SK-N-SH (cell line): ENCODE measurements at regions not wholly inside any gene's neighbourhood (a gene's known extent, or its start where the extent isn't known, plus 50 kb on each side); places are given as distances from the start of the nearest gene placed in this dataset.

Source experiments
- CTCF ChIA-PET: fragments of 300-600, 350-600 bp; formaldehyde crosslinking; extraction: SDS; loops from one replicate; lab custom pipeline; 2021; lab: Yijun Ruan, JAX
- POLR2A ChIA-PET: fragments of 350-600 bp; sonication (Branson Sonifier 250); formaldehyde crosslinking; extraction: SDS; loops from one replicate; lab custom pipeline; 2020; ENCODE audit warnings: antibody characterized with exemption, inconsistent platforms; lab: Yijun Ruan, JAX
- DNase-seq: peaks from one replicate; pipeline ENCODE4 v3.0.0; 2012
- H2AFZ ChIP-seq: fragments of 200-600 bp; sonication (generic); 2 replicates; pipeline ENCODE4 v1.8.1; 2016; ENCODE audit warnings: antibody characterized with exemption, mild to moderate bottlenecking, low read depth
- H3F3A ChIP-seq: fragments of 200-600 bp; sonication (generic); replicated peaks from 2 replicates; pipeline ENCODE3; 2016; ENCODE audit warnings: antibody characterized with exemption, mild to moderate bottlenecking; ENCODE audit not compliant: insufficient read depth
- H3K27ac ChIP-seq, 2 experiments: fragments of 200-500 bp in 1 of 2; fragments of 200-600 bp in 1 of 2; sonication (Bioruptor generic) in 1 of 2; sonication (generic), shearing (Covaris generic) in 1 of 2; 2 replicates each; pipeline versions ENCODE4 v1.5.1 to v1.6.1; 2014 to 2016; ENCODE audit warnings: low read depth in 2 of 2, inconsistent platforms in 1 of 2, low read length in 1 of 2, mild to moderate bottlenecking in 1 of 2, mixed read lengths in 1 of 2
- H3K27me3 ChIP-seq: fragments of 200-600 bp; sonication (generic), shearing (Covaris generic); 2 replicates; pipeline ENCODE4 v1.6.1; 2016; ENCODE audit warnings: mixed run types; ENCODE audit not compliant: insufficient read depth
- H3K36me3 ChIP-seq, 2 experiments: fragments of 200-500 bp in 1 of 2; fragments of 200-600 bp in 1 of 2; sonication (Bioruptor generic) in 1 of 2; sonication (generic) in 1 of 2; replicated peaks in 1 of 2; 2 replicates each; pipeline versions ENCODE3 to v1.5.1; 2014 to 2016; ENCODE audit warnings: low read length in 1 of 2, mild to moderate bottlenecking in 1 of 2; ENCODE audit not compliant: insufficient read depth in 2 of 2, control insufficient read depth in 1 of 2
- H3K4me1 ChIP-seq, 2 experiments: fragments of 200-500 bp in 1 of 2; fragments of 200-600 bp in 1 of 2; sonication (Bioruptor generic) in 1 of 2; sonication (generic), shearing (Covaris generic) in 1 of 2; 2 replicates each; pipeline versions ENCODE4 v1.5.1 to v1.6.1; 2014 to 2016; ENCODE audit warnings: low read depth in 1 of 2, low read length in 1 of 2, mixed run types in 1 of 2; ENCODE audit not compliant: insufficient read depth in 2 of 2, control insufficient read depth in 1 of 2
- H3K4me2 ChIP-seq: fragments of 200-600 bp; sonication (generic), shearing (Covaris generic); 2 replicates; pipeline ENCODE4 v1.6.1; 2017; ENCODE audit warnings: mixed run types
- H3K4me3 ChIP-seq, 2 experiments: fragments of 200-500 bp in 1 of 2; fragments of 200-600 bp in 1 of 2; sonication (Bioruptor generic) in 1 of 2; sonication (generic), shearing (Covaris generic) in 1 of 2; 2 replicates each; pipeline versions ENCODE4 v1.5.1 to v1.8.1; 2014 to 2016; ENCODE audit warnings: low read depth in 2 of 2, inconsistent platforms in 1 of 2, low read length in 1 of 2, mild to moderate bottlenecking in 1 of 2, mixed read lengths in 1 of 2, moderate library complexity in 1 of 2
- H3K79me2 ChIP-seq: fragments of 200-600 bp; sonication (generic); 2 replicates; pipeline ENCODE4 v1.8.1; 2017; ENCODE audit warnings: mild to moderate bottlenecking; ENCODE audit not compliant: insufficient read depth
- H3K9ac ChIP-seq: fragments of 200-600 bp; sonication (generic); 2 replicates; pipeline ENCODE4 v1.6.1; 2017; ENCODE audit warnings: mixed run types
- H3K9me2 ChIP-seq: fragments of 200-600 bp; sonication (generic); 2 replicates; pipeline ENCODE4 v1.6.1; 2017; ENCODE audit warnings: mixed run types
- H3K9me3 ChIP-seq: fragments of 200-600 bp; sonication (generic); 2 replicates; pipeline ENCODE4 v1.6.1; 2017; ENCODE audit warnings: mixed run types, mild to moderate bottlenecking, moderate library complexity
- H4K20me1 ChIP-seq: fragments of 200-600 bp; sonication (generic); 2 replicates; pipeline ENCODE4 v1.6.1; 2017; ENCODE audit warnings: mild to moderate bottlenecking, mixed run types; ENCODE audit not compliant: insufficient read depth
- ELF1 ChIP-seq: IDR thresholded peaks from 2 replicates; pipeline ENCODE4 v1.4.0; 2012
- JUND ChIP-seq: IDR thresholded peaks from 2 replicates; pipeline ENCODE4 v1.4.0; 2012
- MXI1 ChIP-seq: IDR thresholded peaks from 2 replicates; pipeline ENCODE4 v1.6.1; 2012; ENCODE audit warnings: mild to moderate bottlenecking, low read depth, low read length, improper control_type of control experiment
- POLR2AphosphoS5 ChIP-seq: IDR thresholded peaks from 2 replicates; pipeline ENCODE4 v1.6.1; 2012; ENCODE audit warnings: low read depth, low read length
- RAD21 ChIP-seq: IDR thresholded peaks from 2 replicates; pipeline ENCODE4 v1.6.1; 2012; ENCODE audit warnings: mild to moderate bottlenecking, low read length
- REST ChIP-seq: IDR thresholded peaks from 2 replicates; pipeline ENCODE4 v1.6.1; 2012; ENCODE audit warnings: mild to moderate bottlenecking, low read depth, low read length, moderate library complexity
- RXRA ChIP-seq: IDR thresholded peaks from 2 replicates; pipeline ENCODE4 v1.4.0; 2012; ENCODE audit warnings: low read depth, mild to moderate bottlenecking, borderline replicate concordance
- SMC3 ChIP-seq: IDR thresholded peaks from 2 replicates; pipeline ENCODE4 v1.6.1; 2012; ENCODE audit warnings: low read depth, low read length, improper control_type of control experiment
- TAF1 ChIP-seq: IDR thresholded peaks from 2 replicates; pipeline ENCODE4 v1.6.1; 2012; ENCODE audit warnings: low read depth, mild to moderate bottlenecking, low read length, moderate library complexity, borderline replicate concordance
- WGBS: methylation state at CpG from one replicate; pipeline ENCODE4 v1.1.6; 2017; ENCODE audit warnings: low lambda C conversion rate; 5-methylcytosine and 5-hydroxymethylcytosine counted together
- TF ChIP-seq, protein P1 (sequence below): fragments of 200-600 bp; sonication (generic); IDR thresholded peaks from 2 replicates; pipeline ENCODE4 v1.6.1; 2017; ENCODE audit warnings: antibody characterized with exemption, mild to moderate bottlenecking, moderate library complexity

DNA sequence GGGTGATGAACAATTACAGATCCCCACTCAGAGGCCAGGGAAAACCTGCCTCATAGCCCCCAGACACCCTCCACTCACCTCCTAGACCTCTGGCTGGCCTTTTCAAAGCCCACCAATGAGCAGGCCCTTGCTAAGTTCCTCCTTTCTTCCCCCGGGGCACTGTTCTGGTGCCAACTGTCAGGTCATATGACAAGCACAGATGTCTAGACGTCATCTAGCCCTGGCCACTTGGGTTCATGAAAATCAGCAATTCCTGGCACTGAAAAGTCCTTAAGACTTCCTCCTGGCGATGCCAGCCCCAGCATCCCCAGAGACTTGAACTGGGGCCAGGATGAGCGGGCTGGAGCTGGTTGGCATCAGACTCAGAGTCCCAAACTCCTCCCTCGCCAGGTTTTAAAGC is 115.6 kb upstream of the NALF2 start:
- Histone ChIP-seq H3K9ac (no peak overlapping the region), H4K20me1 (no peaks in the 10 kb centered on the region), H3K4me2 (no peak overlapping the region), H3K27me3 (peaks cover 34% of the 10 kb centered on the region; the same call in 1 of the 2 replicates), H3F3A (no peaks in the 10 kb centered on the region), H3K36me3 (no peaks in the 10 kb centered on the region), H3K9me2 (no peaks in the 10 kb centered on the region), H3K9me3 (no peaks in the 10 kb centered on the region), H3K79me2 (no peaks in the 10 kb centered on the region), H2AFZ (no peak overlapping the region), H3K4me1 (peaks cover 0 to 24% of the 10 kb centered on the region in 2 experiments; a peak in 2 of 4 replicates), H3K4me3 (no peak overlapping the region), H3K27ac (no peak overlapping the region)
- ChIA-PET CTCF (interaction anchor here (1.5 to 3.2 kb wide), 3 partner anchors 12 to 40 kb away, joined by 3 to 31 read pairs (median 10); no protein-coding TSS in a partner anchor), POLR2A (no interaction called here)
- 24% methylated on average over 4 of the region's 5 CpGs for WGBS
- TF ChIP-seq REST: no peak
- no peak for DNase-seq

GRCh38 chrX:69387567-69388487 is 116.3 kb upstream of the NALF2 start:
- Histone ChIP-seq H3K79me2 (no peaks in the 10 kb centered on the region), H3K4me2 (no peak overlapping the region), H3K9ac (no peak overlapping the region), H3K27ac (no peak overlapping the region), H3K9me2 (no peaks in the 10 kb centered on the region), H3K9me3 (no peaks in the 10 kb centered on the region), H3K4me3 (peak overlapping the region in 1 of 2 experiments; percentile 39; a peak in 1 of 4 replicates), H3K36me3 (no peaks in the 10 kb centered on the region), H3K4me1 (peaks cover 0 to 24% of the 10 kb centered on the region in 2 experiments; a peak in 2 of 4 replicates), H3K27me3 (peaks cover 34% of the 10 kb centered on the region; the same call in 1 of the 2 replicates), H4K20me1 (no peaks in the 10 kb centered on the region), H3F3A (no peaks in the 10 kb centered on the region), H2AFZ (no peak overlapping the region)
- peak; percentile 78 for DNase-seq
- CTCF ChIA-PET: interaction anchor here (0.6 to 3.2 kb wide), 41 partner anchors 9 to 658 kb away, joined by 3 to 31 read pairs (median 4); no protein-coding TSS in a partner anchor
- POLR2A ChIA-PET: interaction anchor here (1.7 kb wide), 1 partner anchor 560 kb away, joined by 6 read pairs; no protein-coding TSS in a partner anchor
- TF ChIP-seq SMC3 (peak; percentile 55), POLR2AphosphoS5 (no peak), ELF1 (no peak), JUND (no peak), MXI1 (no peak), RAD21 (peak; percentile 82), RXRA (no peak), TAF1 (no peak)
- TF ChIP-seq, protein P1, sequence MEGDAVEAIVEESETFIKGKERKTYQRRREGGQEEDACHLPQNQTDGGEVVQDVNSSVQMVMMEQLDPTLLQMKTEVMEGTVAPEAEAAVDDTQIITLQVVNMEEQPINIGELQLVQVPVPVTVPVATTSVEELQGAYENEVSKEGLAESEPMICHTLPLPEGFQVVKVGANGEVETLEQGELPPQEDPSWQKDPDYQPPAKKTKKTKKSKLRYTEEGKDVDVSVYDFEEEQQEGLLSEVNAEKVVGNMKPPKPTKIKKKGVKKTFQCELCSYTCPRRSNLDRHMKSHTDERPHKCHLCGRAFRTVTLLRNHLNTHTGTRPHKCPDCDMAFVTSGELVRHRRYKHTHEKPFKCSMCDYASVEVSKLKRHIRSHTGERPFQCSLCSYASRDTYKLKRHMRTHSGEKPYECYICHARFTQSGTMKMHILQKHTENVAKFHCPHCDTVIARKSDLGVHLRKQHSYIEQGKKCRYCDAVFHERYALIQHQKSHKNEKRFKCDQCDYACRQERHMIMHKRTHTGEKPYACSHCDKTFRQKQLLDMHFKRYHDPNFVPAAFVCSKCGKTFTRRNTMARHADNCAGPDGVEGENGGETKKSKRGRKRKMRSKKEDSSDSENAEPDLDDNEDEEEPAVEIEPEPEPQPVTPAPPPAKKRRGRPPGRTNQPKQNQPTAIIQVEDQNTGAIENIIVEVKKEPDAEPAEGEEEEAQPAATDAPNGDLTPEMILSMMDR: peak; percentile 84
- 20% methylated on average over 10 of the region's 13 CpGs for WGBS
